Thymus (tissue), 11 donors: ENCODE measurements at regions not wholly inside any gene's neighbourhood (a gene's known extent, or its start where the extent isn't known, plus 50 kb on each side); places are given as distances from the start of the nearest gene placed in this dataset.

Experiments used
- DNase-seq, 9 donors: peaks; one replicate each; pipeline ENCODE4 v3.0.0-alpha.2; 2013; ENCODE audit warnings: low spot score in 9 of 9, low read depth in 6 of 9, missing footprints in 1 of 9
- H3K27ac ChIP-seq, 2 donors: one replicate each; pipeline ENCODE4 v1.5.1; 2013; ENCODE audit warnings: control low read depth in 1 of 2, low read depth in 1 of 2, low read length in 1 of 2, mild to moderate bottlenecking in 1 of 2, moderate library complexity in 1 of 2
- H3K27me3 ChIP-seq, 2 donors: one replicate each; pipeline ENCODE4 v1.5.1; 2013; ENCODE audit warnings: low read length in 1 of 2; ENCODE audit not compliant: control insufficient read depth in 2 of 2, insufficient read depth in 1 of 2
- H3K36me3 ChIP-seq, 2 donors: one replicate each; pipeline ENCODE4 v1.5.1; 2013; ENCODE audit warnings: low read length in 1 of 2, mild to moderate bottlenecking in 1 of 2, moderate library complexity in 1 of 2; ENCODE audit not compliant: control insufficient read depth in 2 of 2, insufficient read depth in 2 of 2
- H3K4me1 ChIP-seq, 2 donors: one replicate each; pipeline ENCODE4 v1.5.1; 2013; ENCODE audit warnings: low read length in 2 of 2; ENCODE audit not compliant: control insufficient read depth in 2 of 2, insufficient read depth in 2 of 2
- H3K4me3 ChIP-seq, 2 donors: one replicate each; pipeline ENCODE4 v1.5.1; 2013; ENCODE audit warnings: low read length in 2 of 2, control low read depth in 1 of 2, mild to moderate bottlenecking in 1 of 2
- H3K9me3 ChIP-seq, 2 donors: one replicate each; pipeline ENCODE4 v1.5.1; 2013; ENCODE audit warnings: low read length in 1 of 2, mild to moderate bottlenecking in 1 of 2; ENCODE audit not compliant: control insufficient read depth in 2 of 2, insufficient read depth in 1 of 2
- WGBS: extraction: QIAGEN DNeasy Blood & Tissue Kit; methylation state at CpG from one replicate; pipeline ENCODE4 v1.1.7; 2013; 5-methylcytosine and 5-hydroxymethylcytosine counted together
- donor health status: healthy.

DNA sequence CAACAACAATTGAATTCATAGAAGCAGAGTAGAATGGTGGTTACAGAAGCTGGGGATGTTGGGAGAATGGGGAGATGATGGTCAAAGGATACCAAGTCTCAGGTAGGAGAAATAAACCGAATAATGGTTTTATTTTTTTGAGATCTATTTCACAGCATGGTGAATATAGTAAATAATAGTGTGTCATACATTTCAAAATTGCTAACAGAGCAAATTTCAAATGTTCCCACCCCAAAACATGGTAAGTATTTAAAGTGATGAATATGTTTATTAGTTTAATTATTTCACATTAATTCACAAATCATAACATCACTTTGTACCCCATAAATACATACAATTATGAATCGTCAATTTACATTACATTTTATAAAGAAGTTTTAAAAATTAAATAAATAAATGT, 72.7 kb upstream of the ATG10 start:
- Histone ChIP-seq H3K36me3 (no peaks in the 10 kb centered on the region), H3K4me3 (no peak overlapping the region), H3K9me3 (peaks cover 0 to 4% of the 10 kb centered on the region in 2 donors), H3K4me1 (no peaks in the 10 kb centered on the region), H3K27me3 (no peaks in the 10 kb centered on the region), H3K27ac (no peak overlapping the region)
- 96% methylated on average over 2 of the region's 2 CpGs for WGBS
- DNase-seq: no peak

DNA sequence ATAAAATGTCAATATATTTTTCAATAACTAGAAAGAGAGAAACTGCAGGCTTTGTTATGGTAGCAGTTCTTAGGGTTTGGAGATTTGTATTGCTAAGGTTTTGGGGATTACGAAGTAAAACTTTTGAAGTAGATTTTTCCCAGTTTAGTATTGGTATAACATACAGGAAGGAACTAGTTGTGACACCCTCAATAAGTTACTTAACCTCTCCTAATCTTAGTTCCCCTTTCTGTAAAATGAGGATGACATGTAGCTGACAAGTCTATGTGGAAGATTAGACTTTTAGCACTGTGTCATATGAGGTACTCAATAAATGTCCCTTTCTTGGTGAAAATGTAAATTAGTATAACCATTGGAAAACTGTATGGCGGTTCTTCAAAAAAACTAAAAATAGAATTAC, 73.4 kb upstream of the ATG10 start:
- Histone ChIP-seq H3K9me3 (peaks cover 0 to 4% of the 10 kb centered on the region in 2 donors), H3K4me3 (no peak overlapping the region), H3K4me1 (no peaks in the 10 kb centered on the region), H3K36me3 (no peaks in the 10 kb centered on the region), H3K27ac (no peak overlapping the region), H3K27me3 (no peaks in the 10 kb centered on the region)
- DNase-seq: no peak
- 67% methylated on average over 2 of the region's 2 CpGs for WGBS

DNA sequence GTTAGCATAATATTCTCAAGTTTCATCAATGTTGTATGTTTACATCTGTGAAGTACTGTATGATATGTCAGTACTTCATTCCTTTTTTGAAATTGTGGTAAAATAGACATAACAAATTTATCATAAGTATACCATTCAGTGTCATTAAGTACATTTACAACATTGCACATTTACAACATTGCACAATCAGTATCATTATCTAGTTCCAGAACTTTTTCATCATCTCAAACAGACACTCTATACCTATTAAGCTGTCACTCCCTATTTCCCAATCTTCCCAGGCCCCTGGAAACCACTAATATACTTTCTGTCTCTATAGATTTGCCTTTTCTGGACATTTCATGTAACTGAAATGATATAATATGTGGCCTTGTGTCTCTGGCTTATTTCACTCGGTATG, 75.1 kb upstream of the ATG10 start:
- Histone ChIP-seq H3K27me3 (no peaks in the 10 kb centered on the region), H3K4me3 (no peak overlapping the region), H3K36me3 (no peaks in the 10 kb centered on the region), H3K9me3 (peaks cover 0 to 4% of the 10 kb centered on the region in 2 donors), H3K4me1 (no peaks in the 10 kb centered on the region), H3K27ac (no peak overlapping the region)
- no peak for DNase-seq
- 94% methylated on average over 1 of the region's 1 CpG for WGBS

DNA sequence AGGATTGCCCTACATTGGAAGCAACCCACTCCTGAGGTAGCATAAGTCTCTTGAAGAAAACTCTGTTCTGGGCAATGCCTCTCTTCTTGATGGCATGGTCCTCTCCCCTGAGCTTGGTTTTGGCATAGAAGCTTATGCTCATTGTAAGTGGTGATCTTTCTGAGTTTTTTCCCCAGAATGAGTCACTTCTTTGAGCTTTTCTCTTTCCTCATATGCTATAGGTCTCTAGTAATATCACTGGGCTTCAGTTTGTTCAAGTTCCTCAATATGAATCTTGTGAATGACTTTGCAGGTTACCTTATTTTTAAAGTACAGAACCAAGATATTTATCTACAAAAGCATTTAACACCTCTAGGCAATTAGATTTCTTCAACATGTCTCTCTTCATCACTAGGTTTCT, 76.5 kb upstream of the ATG10 start:
- H3K27ac ChIP-seq: no peak overlapping the region
- H3K4me1 ChIP-seq: no peaks in the 10 kb centered on the region

DNA sequence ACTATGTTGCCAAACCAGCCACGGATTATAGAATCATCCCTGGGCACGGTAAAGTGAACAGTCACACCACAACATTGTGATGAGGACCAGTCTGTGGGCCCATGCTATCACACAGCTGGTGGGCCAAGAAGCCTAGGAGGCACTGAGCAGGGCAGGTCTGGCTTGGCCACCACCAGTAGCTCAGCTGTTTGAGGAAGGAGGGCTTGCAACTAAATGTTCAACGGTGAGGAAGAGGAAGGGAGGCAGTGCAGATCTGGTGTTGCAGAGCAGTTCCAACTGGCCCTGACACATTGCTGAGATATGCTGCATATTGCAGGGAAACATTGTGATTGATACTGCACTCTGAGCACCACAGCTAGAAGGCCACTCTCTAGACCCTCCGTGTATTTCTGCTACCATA, 77.9 kb upstream of the ATG10 start:
- Histone ChIP-seq H3K4me3 (no peak overlapping the region), H3K36me3 (no peaks in the 10 kb centered on the region), H3K27ac (no peak overlapping the region), H3K27me3 (no peaks in the 10 kb centered on the region), H3K9me3 (peaks cover 2 to 8% of the 10 kb centered on the region in 2 donors), H3K4me1 (no peaks in the 10 kb centered on the region)
- no peak for DNase-seq
- WGBS: 72% methylated on average over 4 of the region's 4 CpGs

More for the DNA sequence above, 76.5 kb upstream of the ATG10 start:
- Histone ChIP-seq H3K4me3 (no peak overlapping the region), H3K27me3 (no peaks in the 10 kb centered on the region), H3K9me3 (peaks cover 2 to 8% of the 10 kb centered on the region in 2 donors), H3K36me3 (no peaks in the 10 kb centered on the region)
- DNase-seq: no peak

DNA sequence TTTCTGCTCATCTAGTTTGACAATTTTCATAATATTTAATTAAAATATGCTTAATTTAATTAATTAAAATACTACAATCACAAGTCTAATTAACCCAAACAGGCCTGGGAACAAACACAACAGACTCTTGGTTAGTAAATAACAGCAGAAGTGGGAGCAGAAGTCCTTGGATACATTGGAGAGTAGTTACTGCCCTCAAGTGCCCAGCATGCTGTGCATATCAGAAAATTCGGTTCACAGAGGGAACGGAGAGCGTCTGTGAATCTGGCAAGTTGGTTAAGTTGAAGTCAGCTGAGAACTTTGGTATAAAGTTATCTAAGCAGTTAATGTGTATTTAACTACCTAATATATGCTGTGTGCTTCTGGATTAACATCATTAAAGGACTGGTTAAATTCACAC, 87.0 kb upstream of the ATG10 start:
- Histone ChIP-seq H3K9me3 (no peaks in the 10 kb centered on the region), H3K4me1 (no peaks in the 10 kb centered on the region), H3K36me3 (no peaks in the 10 kb centered on the region), H3K27me3 (no peaks in the 10 kb centered on the region), H3K27ac (no peak overlapping the region), H3K4me3 (no peak overlapping the region)
- no peak for DNase-seq
- WGBS: 98% methylated on average over 3 of the region's 3 CpGs

DNA sequence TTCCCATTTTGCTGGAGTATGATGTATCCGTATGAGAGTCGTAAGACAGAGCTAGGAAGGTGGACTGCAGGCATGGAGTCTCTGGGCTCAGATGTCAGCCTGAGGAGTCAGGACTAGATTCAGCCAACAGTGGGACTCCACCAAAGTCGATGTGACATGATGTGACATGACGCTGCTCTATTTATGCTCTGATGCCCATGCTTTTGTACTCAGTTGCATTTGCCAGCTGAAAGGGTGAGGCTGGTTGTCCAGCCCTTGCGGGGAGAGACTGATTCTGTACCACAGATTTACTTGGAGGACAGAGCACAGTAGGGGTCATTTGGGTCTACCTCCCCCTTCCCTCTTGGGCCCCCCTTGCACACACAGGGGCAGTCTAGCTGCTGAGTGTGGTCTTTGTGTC, 88.5 kb upstream of the ATG10 start:
- DNase-seq: no peak
- WGBS: 98% methylated on average over 5 of the region's 5 CpGs

DNA sequence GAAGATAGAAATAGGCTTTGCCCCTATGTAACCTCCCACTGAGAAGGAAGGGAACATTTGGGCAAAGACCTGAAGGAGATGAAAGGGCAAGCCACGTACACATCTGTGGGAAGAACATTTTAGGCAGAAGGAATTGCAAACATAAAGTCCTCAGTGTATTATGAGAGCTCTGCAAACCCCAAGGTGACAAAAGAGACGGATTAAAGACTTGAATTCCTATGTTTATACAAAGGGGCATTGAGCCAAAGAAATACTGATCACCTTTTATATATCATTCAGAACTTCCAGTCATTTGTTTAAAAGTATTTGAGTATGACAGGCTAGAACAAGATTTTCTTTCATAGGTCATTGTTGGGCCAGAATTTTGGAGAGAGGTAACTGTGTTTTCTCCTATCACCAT, 90.2 kb upstream of the ATG10 start:
- 87% methylated on average over 2 of the region's 2 CpGs for WGBS
- Histone ChIP-seq H3K4me3 (no peak overlapping the region), H3K27me3 (no peaks in the 10 kb centered on the region), H3K4me1 (no peaks in the 10 kb centered on the region), H3K27ac (no peak overlapping the region), H3K36me3 (no peaks in the 10 kb centered on the region), H3K9me3 (no peaks in the 10 kb centered on the region)
- no peak for DNase-seq

More for the DNA sequence above, 88.5 kb upstream of the ATG10 start:
- Histone ChIP-seq H3K4me1 (no peaks in the 10 kb centered on the region), H3K4me3 (no peak overlapping the region), H3K9me3 (no peaks in the 10 kb centered on the region), H3K27ac (no peak overlapping the region), H3K27me3 (no peaks in the 10 kb centered on the region), H3K36me3 (no peaks in the 10 kb centered on the region)

DNA sequence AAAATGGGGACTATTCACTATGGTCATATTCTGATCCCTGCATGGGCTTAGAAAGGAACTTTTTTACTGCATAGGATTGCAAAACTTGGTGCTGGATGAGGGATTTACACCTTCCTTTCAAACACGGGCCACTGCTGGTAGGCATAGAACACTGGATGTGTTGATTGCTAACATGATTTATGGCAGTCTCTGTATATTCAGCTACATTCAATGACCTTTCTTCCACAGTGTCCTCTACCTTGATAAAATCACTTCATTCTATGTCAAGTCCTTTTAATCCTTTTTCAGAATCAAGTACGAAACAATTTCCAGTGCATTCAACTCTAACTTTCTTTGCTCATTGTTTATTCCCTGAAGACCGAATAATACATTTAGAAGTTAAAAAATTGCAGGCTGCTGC, 91.9 kb upstream of the ATG10 start:
- no peaks in the 10 kb centered on the region for H3K9me3 ChIP-seq

DNA sequence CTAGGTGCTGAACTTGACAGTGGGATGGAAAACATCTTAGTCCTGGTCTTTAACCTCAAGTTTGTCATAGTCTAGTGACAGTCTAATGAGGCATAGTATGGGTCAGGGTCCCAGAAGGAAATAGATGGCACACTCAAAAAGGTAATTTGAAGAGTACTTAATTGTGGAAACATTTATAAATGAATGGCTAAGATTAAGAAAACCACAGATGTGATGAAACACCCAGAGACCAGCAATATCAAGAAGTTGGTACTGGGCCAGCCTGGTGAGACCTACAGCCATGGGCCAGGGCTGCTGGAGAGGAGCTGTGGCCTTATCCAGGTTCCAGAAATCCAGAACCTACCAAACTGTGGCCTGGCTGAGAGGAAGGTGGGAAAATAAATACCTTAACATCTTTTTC, 93.5 kb upstream of the ATG10 start:
- H3K4me3 ChIP-seq: no peak overlapping the region
- H3K27me3 ChIP-seq: no peaks in the 10 kb centered on the region
- no peak overlapping the region for H3K27ac ChIP-seq
- H3K36me3 ChIP-seq: no peaks in the 10 kb centered on the region
- no peak for DNase-seq
- H3K9me3 ChIP-seq: no peaks in the 10 kb centered on the region
- H3K4me1 ChIP-seq: no peaks in the 10 kb centered on the region

More for the DNA sequence above, 91.9 kb upstream of the ATG10 start:
- DNase-seq: no peak
- Histone ChIP-seq H3K36me3 (no peaks in the 10 kb centered on the region), H3K27ac (no peak overlapping the region), H3K4me3 (no peak overlapping the region), H3K4me1 (no peaks in the 10 kb centered on the region), H3K27me3 (no peaks in the 10 kb centered on the region)
- 97% methylated on average over 3 of the region's 3 CpGs for WGBS
